ENCODE measurements at regions not wholly inside any gene's neighbourhood (a gene's known extent, or its start where the extent isn't known, plus 50 kb on each side); places are given as distances from the start of the nearest gene placed in this dataset.

GRCh38 chr6:163754866-163755265 lies 340.3 kb downstream of the QKI start:
- TF ChIP-seq CTCF (IDR thresholded peaks at IDR 0.05) (no peak), POLR2A (IDR thresholded peaks at IDR 0.05) (no peak), POLR2AphosphoS5 (IDR thresholded peaks at IDR 0.05; ENCODE audit: insufficient read depth in 1 of 2, low read depth in 1 of 2) (no peak)
